ENCODE measurements at regions not wholly inside any gene's neighbourhood (a gene's known extent, or its start where the extent isn't known, plus 50 kb on each side); places are given as distances from the start of the nearest gene placed in this dataset.

DNA sequence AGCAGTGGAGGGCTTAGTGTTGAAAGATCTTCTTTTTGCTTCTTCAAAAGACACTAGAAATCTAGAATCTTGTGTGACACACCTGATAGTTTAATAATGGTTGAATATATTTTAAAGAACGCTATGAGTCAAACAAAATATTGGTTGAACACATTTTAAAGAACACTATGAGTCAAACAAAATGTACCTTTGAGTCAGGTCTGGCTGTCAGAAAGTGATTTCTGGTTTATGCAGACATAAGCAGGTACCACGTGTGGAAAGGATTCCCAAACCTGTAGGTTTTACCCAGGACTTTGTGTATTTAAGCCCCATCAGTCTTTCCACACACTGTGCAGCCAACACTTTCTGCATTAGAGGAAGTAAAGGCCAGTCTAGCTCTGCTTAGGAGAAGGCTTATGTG is 366.7 kb upstream of the TENM4 start:
- TF ChIP-seq, protein P1, sequence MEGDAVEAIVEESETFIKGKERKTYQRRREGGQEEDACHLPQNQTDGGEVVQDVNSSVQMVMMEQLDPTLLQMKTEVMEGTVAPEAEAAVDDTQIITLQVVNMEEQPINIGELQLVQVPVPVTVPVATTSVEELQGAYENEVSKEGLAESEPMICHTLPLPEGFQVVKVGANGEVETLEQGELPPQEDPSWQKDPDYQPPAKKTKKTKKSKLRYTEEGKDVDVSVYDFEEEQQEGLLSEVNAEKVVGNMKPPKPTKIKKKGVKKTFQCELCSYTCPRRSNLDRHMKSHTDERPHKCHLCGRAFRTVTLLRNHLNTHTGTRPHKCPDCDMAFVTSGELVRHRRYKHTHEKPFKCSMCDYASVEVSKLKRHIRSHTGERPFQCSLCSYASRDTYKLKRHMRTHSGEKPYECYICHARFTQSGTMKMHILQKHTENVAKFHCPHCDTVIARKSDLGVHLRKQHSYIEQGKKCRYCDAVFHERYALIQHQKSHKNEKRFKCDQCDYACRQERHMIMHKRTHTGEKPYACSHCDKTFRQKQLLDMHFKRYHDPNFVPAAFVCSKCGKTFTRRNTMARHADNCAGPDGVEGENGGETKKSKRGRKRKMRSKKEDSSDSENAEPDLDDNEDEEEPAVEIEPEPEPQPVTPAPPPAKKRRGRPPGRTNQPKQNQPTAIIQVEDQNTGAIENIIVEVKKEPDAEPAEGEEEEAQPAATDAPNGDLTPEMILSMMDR (IDR thresholded peaks at IDR 0.05): no peak
- no peak for TF ChIP-seq POLR2A (IDR thresholded peaks at IDR 0.05)

Measured in adrenal gland (tissue), 5 donors.